ENCODE measurements at regions not wholly inside any gene's neighbourhood (a gene's known extent, or its start where the extent isn't known, plus 50 kb on each side); places are given as distances from the start of the nearest gene placed in this dataset.

- intact Hi-C loops (cut with DNase I; ENCODE audit: low total_unique reads), result no loop called here
- no peak overlapping the region for H3K4me3 ChIP-seq
- H3K9me3 ChIP-seq, result no peaks in the 10 kb centered on the region
- H3K27ac ChIP-seq, result no peak overlapping the region
- H3K36me3 ChIP-seq, result no peaks in the 10 kb centered on the region
- TF ChIP-seq CTCF (IDR thresholded peaks at IDR 0.05 in 8 of 11, conservative IDR thresholded peaks at IDR 0.05 in 3 of 11), result no peak
- no peak for TF ChIP-seq POLR2AphosphoS5 (IDR thresholded peaks at IDR 0.05)
- no peak for TF ChIP-seq POLR2A (IDR thresholded peaks at IDR 0.05)
- H3K4me1 ChIP-seq, result no peaks in the 10 kb centered on the region
- WGBS, 5 donors, result 69 to 91% (median 85%) methylated on average over 4 of the region's 4 CpGs
- no peaks in the 10 kb centered on the region for H3K27me3 ChIP-seq (replicated peaks in 1 of 7)
- DNase-seq, result no peak
These were observed 69.0 kb upstream of the FAM9B start for GRCh38 chrX:9102956-9103355.

GRCh38 chrX:9108054-9108453, 74.1 kb upstream of the FAM9B start:
- intact Hi-C loops (cut with DNase I; ENCODE audit: low total_unique reads), result no loop called here

GRCh38 chrX:9110808-9111207, 76.9 kb upstream of the FAM9B start:
- TF ChIP-seq CTCF (IDR thresholded peaks at IDR 0.05 in 8 of 11, conservative IDR thresholded peaks at IDR 0.05 in 3 of 11), result no peak
- no peak for TF ChIP-seq POLR2AphosphoS5 (IDR thresholded peaks at IDR 0.05)
- TF ChIP-seq POLR2A (IDR thresholded peaks at IDR 0.05), result no peak
- Histone ChIP-seq H3K27me3 (replicated peaks in 1 of 7) (no peaks in the 10 kb centered on the region), H3K4me3 (no peak overlapping the region), H3K27ac (no peak overlapping the region), H3K4me1 (no peaks in the 10 kb centered on the region), H3K36me3 (no peaks in the 10 kb centered on the region), H3K9me3 (no peaks in the 10 kb centered on the region)
- no peak for DNase-seq
- WGBS, 5 donors, result 62 to 82% (median 74%) methylated on average over 5 of the region's 5 CpGs
- intact Hi-C loops (cut with DNase I; ENCODE audit: low total_unique reads), result no loop called here

More at GRCh38 chrX:9108054-9108453, 74.1 kb upstream of the FAM9B start:
- H3K27me3 ChIP-seq (replicated peaks in 1 of 7), result no peaks in the 10 kb centered on the region
- H3K4me1 ChIP-seq, result no peaks in the 10 kb centered on the region
- DNase-seq, result no peak
- no peak overlapping the region for H3K4me3 ChIP-seq
- no peak overlapping the region for H3K27ac ChIP-seq
- H3K9me3 ChIP-seq, result no peaks in the 10 kb centered on the region
- TF ChIP-seq CTCF (IDR thresholded peaks at IDR 0.05 in 8 of 11, conservative IDR thresholded peaks at IDR 0.05 in 3 of 11), result no peak
- TF ChIP-seq POLR2AphosphoS5 (IDR thresholded peaks at IDR 0.05), result no peak
- TF ChIP-seq POLR2A (IDR thresholded peaks at IDR 0.05), result no peak
- no peaks in the 10 kb centered on the region for H3K36me3 ChIP-seq
- 64 to 87% (median 78%) methylated on average over 1 of the region's 1 CpG for WGBS, 5 donors

GRCh38 chrX:9114245-9114644, 80.3 kb upstream of the FAM9B start:
- TF ChIP-seq CTCF (IDR thresholded peaks at IDR 0.05 in 8 of 11, conservative IDR thresholded peaks at IDR 0.05 in 3 of 11), result no peak
- no peak for TF ChIP-seq POLR2AphosphoS5 (IDR thresholded peaks at IDR 0.05)
- TF ChIP-seq POLR2A (IDR thresholded peaks at IDR 0.05), result no peak
- Histone ChIP-seq H3K27ac (no peak overlapping the region), H3K36me3 (no peaks in the 10 kb centered on the region), H3K4me1 (no peaks in the 10 kb centered on the region), H3K9me3 (no peaks in the 10 kb centered on the region), H3K4me3 (no peak overlapping the region), H3K27me3 (replicated peaks in 1 of 7) (no peaks in the 10 kb centered on the region)
- no peak for DNase-seq
- intact Hi-C loops (cut with DNase I; ENCODE audit: low total_unique reads), result no loop called here
- 75 to 91% (median 90%) methylated on average over 2 of the region's 2 CpGs for WGBS, 5 donors
